ENCODE measurements at regions not wholly inside any gene's neighbourhood (a gene's known extent, or its start where the extent isn't known, plus 50 kb on each side); places are given as distances from the start of the nearest gene placed in this dataset.
A peak's percentile ranks its signal among the peaks of the same experiment; 100 is the strongest.

DNA sequence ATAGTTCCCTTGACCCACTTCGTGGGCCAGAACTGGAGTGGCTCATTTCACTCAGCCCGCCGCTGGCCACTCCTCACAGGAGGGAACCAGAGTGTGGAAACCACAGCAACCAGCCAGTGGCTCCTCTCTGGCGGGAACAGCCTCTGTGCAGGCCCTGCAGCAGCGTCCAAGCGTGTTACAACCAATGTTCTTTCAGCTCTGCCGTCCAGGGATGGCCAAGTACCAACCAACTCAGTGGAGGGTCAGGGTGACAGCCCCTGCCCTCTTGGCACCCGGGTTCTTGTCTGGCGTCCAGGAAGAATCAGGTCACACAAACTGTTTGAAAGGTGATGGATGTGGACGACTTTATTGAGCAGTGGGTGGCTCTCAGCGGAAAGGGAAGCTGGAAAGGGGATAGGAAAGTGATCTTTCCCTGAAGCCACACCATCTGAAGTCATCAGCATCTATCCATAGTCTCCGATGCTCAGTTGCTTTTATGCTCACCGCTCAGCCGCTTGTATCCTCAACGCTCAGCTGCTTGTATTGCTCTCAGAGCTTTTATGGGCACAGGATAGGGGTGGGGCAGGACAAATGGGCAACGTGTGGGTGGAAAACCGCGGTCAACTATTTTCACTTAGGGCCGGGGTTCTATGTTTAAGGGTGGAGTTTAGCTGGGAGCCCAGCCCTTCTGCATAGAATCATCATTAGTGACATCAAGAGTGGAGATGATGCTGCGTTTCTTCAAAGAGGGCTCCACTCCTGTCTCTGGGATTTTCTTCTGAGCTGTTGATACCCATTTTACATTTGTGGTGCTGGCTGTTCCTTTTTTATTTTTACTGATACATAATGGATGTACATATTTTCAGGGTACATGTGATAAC is 250.2 kb downstream of the RRAGC start:
- ChIA-PET POLR2A (no interaction called here), CTCF (interaction anchor here (0.6 to 1.4 kb wide), 6 partner anchors 10 to 210 kb away, joined by 3 to 9 read pairs (median 4); no protein-coding TSS in a partner anchor)
- no peaks in the 10 kb centered on the region for H3K36me3 Mint-ChIP-seq (ENCODE audit: low read depth)

DNA sequence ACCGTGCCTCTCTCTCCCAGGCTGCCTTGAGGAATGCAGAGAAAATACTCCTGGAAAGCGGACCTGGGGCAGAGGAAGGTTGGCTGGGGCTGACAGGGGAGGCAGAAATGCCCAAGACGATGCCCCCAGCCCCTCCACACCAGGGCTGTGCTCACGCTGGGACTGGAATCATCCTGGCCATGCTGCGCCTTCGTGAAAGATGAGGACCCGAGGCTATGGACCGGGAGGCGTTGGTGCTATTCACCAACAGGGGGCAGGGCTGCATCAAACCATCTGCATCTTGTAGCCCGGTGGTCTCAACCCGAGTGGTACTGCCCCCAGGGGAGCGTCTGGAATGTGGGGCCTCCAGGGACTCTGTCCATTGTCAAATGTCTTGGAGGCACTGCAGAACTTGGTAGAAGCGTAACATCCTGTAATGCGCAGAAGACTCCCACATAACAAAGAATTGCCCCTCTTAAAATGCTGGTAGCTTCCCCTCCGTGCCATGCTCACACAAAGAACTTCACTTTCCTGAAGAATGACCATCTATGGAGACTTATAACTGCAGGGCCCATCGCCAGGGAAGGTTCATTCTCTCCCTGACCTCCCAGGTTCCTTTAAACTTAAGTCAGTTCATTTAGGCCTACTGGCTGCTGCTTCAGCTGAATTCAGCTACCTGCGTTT is 251.2 kb downstream of the RRAGC start:
- no peak overlapping the region for H3K4me3 Mint-ChIP-seq
- H3K27ac Mint-ChIP-seq = no peak overlapping the region
- TF ChIP-seq, protein P1, sequence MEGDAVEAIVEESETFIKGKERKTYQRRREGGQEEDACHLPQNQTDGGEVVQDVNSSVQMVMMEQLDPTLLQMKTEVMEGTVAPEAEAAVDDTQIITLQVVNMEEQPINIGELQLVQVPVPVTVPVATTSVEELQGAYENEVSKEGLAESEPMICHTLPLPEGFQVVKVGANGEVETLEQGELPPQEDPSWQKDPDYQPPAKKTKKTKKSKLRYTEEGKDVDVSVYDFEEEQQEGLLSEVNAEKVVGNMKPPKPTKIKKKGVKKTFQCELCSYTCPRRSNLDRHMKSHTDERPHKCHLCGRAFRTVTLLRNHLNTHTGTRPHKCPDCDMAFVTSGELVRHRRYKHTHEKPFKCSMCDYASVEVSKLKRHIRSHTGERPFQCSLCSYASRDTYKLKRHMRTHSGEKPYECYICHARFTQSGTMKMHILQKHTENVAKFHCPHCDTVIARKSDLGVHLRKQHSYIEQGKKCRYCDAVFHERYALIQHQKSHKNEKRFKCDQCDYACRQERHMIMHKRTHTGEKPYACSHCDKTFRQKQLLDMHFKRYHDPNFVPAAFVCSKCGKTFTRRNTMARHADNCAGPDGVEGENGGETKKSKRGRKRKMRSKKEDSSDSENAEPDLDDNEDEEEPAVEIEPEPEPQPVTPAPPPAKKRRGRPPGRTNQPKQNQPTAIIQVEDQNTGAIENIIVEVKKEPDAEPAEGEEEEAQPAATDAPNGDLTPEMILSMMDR (IDR thresholded peaks at IDR 0.05) = peak; percentile 61
- H3K36me3 Mint-ChIP-seq (ENCODE audit: low read depth) = no peaks in the 10 kb centered on the region
- ATAC-seq = peak; percentile 53
- ChIA-PET CTCF (interaction anchor here (0.6 to 1.4 kb wide), 6 partner anchors 11 to 211 kb away, joined by 3 to 9 read pairs (median 4); no protein-coding TSS in a partner anchor), POLR2A (no interaction called here)
- H3K4me1 Mint-ChIP-seq (ENCODE audit: low read depth) = no peaks in the 10 kb centered on the region
- intact Hi-C loops (cut with micrococcal nuclease) = loop anchor here (10.0 kb wide), 1 partner anchor 226 kb away; no protein-coding TSS in a partner anchor
- H3K9me3 Mint-ChIP-seq = no peaks in the 10 kb centered on the region
- peak; percentile 58 for DNase-seq
- H3K27me3 Mint-ChIP-seq = peaks cover 15% of the 10 kb centered on the region

More for the DNA sequence above, 250.2 kb downstream of the RRAGC start:
- no peak overlapping the region for H3K4me3 Mint-ChIP-seq
- intact Hi-C loops (cut with micrococcal nuclease) = loop anchor here (10.0 kb wide), 1 partner anchor 225 kb away; no protein-coding TSS in a partner anchor
- no peaks in the 10 kb centered on the region for H3K4me1 Mint-ChIP-seq (ENCODE audit: low read depth)
- ATAC-seq (no peak), DNase-seq (no peak)
- peaks cover 15% of the 10 kb centered on the region for H3K27me3 Mint-ChIP-seq
- TF ChIP-seq, protein P1 (IDR thresholded peaks at IDR 0.05) = no peak
- H3K27ac Mint-ChIP-seq = no peak overlapping the region
- H3K9me3 Mint-ChIP-seq = no peaks in the 10 kb centered on the region

- Mint-ChIP-seq H3K4me3 (no peak overlapping the region), H3K27ac (no peak overlapping the region), H3K9me3 (no peaks in the 10 kb centered on the region), H3K27me3 (peaks cover 12% of the 10 kb centered on the region), H3K36me3 (ENCODE audit: low read depth) (no peaks in the 10 kb centered on the region), H3K4me1 (ENCODE audit: low read depth) (no peaks in the 10 kb centered on the region)
- no peak for DNase-seq
- no peak for ATAC-seq
- TF ChIP-seq, protein P1 (IDR thresholded peaks at IDR 0.05) = no peak
- POLR2A ChIA-PET = no interaction called here
- CTCF ChIA-PET = no interaction called here
- intact Hi-C loops (cut with micrococcal nuclease) = loop anchor here (10.0 kb wide), 1 partner anchor 227 kb away; no protein-coding TSS in a partner anchor
These were observed 252.0 kb downstream of the RRAGC start for GRCh38 chr1:38607526-38607925.

DNA sequence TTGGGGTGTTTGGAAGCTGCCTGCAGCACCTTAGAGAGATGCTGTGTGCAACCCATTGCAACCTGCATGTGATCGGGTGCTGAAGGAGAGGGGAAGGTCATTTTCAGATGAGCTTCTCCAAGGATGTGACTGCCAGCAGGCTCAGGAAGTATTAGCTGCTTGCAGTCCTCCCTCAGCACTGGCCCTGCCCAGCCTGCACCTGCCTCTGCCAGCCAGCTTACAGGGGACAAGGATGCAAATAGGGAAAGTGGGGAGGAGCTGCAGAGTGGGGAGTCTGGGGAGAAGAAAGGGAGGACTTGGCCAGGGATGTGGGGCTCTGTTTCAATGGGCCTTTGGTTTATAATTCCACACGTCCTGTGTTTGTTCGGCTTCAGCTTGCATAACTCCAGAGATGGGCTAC is 254.5 kb downstream of the RRAGC start:
- Mint-ChIP-seq H3K27me3 (peaks cover 17% of the 10 kb centered on the region), H3K27ac (no peak overlapping the region), H3K4me3 (no peak overlapping the region), H3K36me3 (ENCODE audit: low read depth) (no peaks in the 10 kb centered on the region), H3K9me3 (no peaks in the 10 kb centered on the region), H3K4me1 (ENCODE audit: low read depth) (no peaks in the 10 kb centered on the region)
- DNase-seq (no peak), ATAC-seq (no peak)
- POLR2A ChIA-PET = no interaction called here
- intact Hi-C loops (cut with micrococcal nuclease) = loop anchor here (10.0 kb wide), 1 partner anchor 230 kb away; no protein-coding TSS in a partner anchor
- CTCF ChIA-PET = no interaction called here
- TF ChIP-seq, protein P1 (IDR thresholded peaks at IDR 0.05) = no peak

Measured in activated CD8-positive, alpha-beta T cell treated with anti-CD3 and anti-CD28 coated beads for 36 hours (primary cell).